B cell (primary cell): ENCODE measurements at regions not wholly inside any gene's neighbourhood (a gene's known extent, or its start where the extent isn't known, plus 50 kb on each side); places are given as distances from the start of the nearest gene placed in this dataset.

Source experiments
- EZH2 ChIP-seq: IDR thresholded peaks from 2 replicates; pipeline ENCODE4 v1.6.1; 2012; ENCODE audit warnings: borderline replicate concordance, low read depth, mild to moderate bottlenecking, moderate library complexity, low read length; ENCODE audit not compliant: insufficient read depth, poor library complexity, severe bottlenecking
- TF ChIP-seq, protein P1 (sequence below): fragments of 200-600 bp; IDR thresholded peaks from one replicate; pipeline ENCODE4 v1.8.0; 2022; ENCODE audit warnings: antibody characterized with exemption, mild to moderate bottlenecking

DNA sequence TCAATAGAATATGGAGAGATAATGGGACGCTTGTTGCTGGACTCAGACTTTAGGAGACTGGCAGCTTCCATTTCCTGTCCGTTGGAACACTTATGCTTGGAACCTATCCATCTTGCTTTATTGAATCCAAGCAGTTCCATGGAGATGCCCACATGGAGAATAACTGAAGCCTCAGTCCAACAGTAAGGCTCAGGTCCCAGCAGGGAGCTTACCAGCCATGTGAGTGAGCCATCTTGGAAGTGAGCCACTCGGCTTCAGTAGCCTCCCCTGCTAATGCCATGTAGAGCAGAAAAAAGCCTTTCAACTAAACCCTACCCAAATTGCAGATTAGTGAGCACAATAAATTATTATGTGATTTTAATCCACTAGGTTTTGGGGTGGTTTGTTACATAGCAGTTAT is 538.8 kb upstream of the STXBP6 start:
- TF ChIP-seq, protein P1, sequence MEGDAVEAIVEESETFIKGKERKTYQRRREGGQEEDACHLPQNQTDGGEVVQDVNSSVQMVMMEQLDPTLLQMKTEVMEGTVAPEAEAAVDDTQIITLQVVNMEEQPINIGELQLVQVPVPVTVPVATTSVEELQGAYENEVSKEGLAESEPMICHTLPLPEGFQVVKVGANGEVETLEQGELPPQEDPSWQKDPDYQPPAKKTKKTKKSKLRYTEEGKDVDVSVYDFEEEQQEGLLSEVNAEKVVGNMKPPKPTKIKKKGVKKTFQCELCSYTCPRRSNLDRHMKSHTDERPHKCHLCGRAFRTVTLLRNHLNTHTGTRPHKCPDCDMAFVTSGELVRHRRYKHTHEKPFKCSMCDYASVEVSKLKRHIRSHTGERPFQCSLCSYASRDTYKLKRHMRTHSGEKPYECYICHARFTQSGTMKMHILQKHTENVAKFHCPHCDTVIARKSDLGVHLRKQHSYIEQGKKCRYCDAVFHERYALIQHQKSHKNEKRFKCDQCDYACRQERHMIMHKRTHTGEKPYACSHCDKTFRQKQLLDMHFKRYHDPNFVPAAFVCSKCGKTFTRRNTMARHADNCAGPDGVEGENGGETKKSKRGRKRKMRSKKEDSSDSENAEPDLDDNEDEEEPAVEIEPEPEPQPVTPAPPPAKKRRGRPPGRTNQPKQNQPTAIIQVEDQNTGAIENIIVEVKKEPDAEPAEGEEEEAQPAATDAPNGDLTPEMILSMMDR, result no peak
- TF ChIP-seq EZH2, result no peak
